CD14-positive monocyte (primary cell): ENCODE measurements at regions not wholly inside any gene's neighbourhood (a gene's known extent, or its start where the extent isn't known, plus 50 kb on each side); places are given as distances from the start of the nearest gene placed in this dataset.

Experiments used
- DNase-seq, 3 donors: peaks; one replicate each; pipeline ENCODE4 v3.0.0-alpha.2; 2011 to 2022
- H2AFZ ChIP-seq: 2 replicates; pipeline ENCODE4 v1.6.0; 2012; ENCODE audit warnings: mild to moderate bottlenecking, low read depth, low read length, inconsistent platforms; ENCODE audit not compliant: insufficient read depth, poor library complexity, severe bottlenecking
- H3K27ac ChIP-seq, 2 donors: 1 replicate in 1 of 2; 2 replicates in 1 of 2; pipeline ENCODE4 v1.5.1; 2012 to 2013; ENCODE audit warnings: low read length in 2 of 2, control low read depth in 1 of 2, inconsistent platforms in 1 of 2, low read depth in 1 of 2, mild to moderate bottlenecking in 1 of 2
- H3K27me3 ChIP-seq, 2 donors: one replicate each; pipeline versions ENCODE4 v1.6.0 to v1.6.1; 2011 to 2013; ENCODE audit warnings: low read length in 2 of 2; ENCODE audit not compliant: control insufficient read depth in 2 of 2, insufficient read depth in 2 of 2
- H3K36me3 ChIP-seq, 2 donors: replicated peaks in 1 of 2; 1 replicate in 1 of 2; 2 replicates in 1 of 2; pipeline versions ENCODE4 v1.5.1 to v1.6.1; 2012 to 2013; ENCODE audit warnings: low read length in 2 of 2, control low read depth in 1 of 2, inconsistent platforms in 1 of 2, mild to moderate bottlenecking in 1 of 2; ENCODE audit not compliant: insufficient read depth in 2 of 2, control insufficient read depth in 1 of 2
- H3K4me1 ChIP-seq, 2 donors: 1 replicate in 1 of 2; 2 replicates in 1 of 2; pipeline versions ENCODE4 v1.5.1 to v1.6.1; 2012 to 2013; ENCODE audit warnings: low read length in 2 of 2, control low read depth in 1 of 2, inconsistent platforms in 1 of 2, mild to moderate bottlenecking in 1 of 2, moderate library complexity in 1 of 2; ENCODE audit not compliant: insufficient read depth in 2 of 2, control insufficient read depth in 1 of 2
- H3K4me2 ChIP-seq: replicated peaks from 2 replicates; pipeline ENCODE3; 2012; ENCODE audit warnings: low read length, moderate library complexity, mild to moderate bottlenecking; ENCODE audit not compliant: poor library complexity, severe bottlenecking; ENCODE audit errors: extremely low read depth
- H3K4me3 ChIP-seq, 3 experiments: fragments of 200-600 bp in 1 of 3; sonication (generic) in 1 of 3; replicated peaks in 1 of 3; 1 replicate in 2 of 3; 2 replicates in 1 of 3; pipeline ENCODE4 v1.5.1; 2011 to 2013; ENCODE audit warnings: low read length in 3 of 3, mild to moderate bottlenecking in 3 of 3, control low read depth in 2 of 3, low read depth in 2 of 3, inconsistent platforms in 1 of 3, moderate library complexity in 1 of 3
- H3K79me2 ChIP-seq: 2 replicates; pipeline ENCODE4 v1.6.0; 2012; ENCODE audit warnings: mild to moderate bottlenecking, control low read depth, inconsistent platforms, low read length, moderate library complexity; ENCODE audit not compliant: insufficient read depth
- H3K9ac ChIP-seq: 2 replicates; pipeline ENCODE4 v1.6.0; 2017; ENCODE audit warnings: low read length, mild to moderate bottlenecking; ENCODE audit not compliant: insufficient read depth, poor library complexity, severe bottlenecking
- H3K9me3 ChIP-seq, 2 donors: replicated peaks in 1 of 2; 1 replicate in 1 of 2; 2 replicates in 1 of 2; pipeline versions ENCODE4 v1.5.1 to v1.6.1; 2012 to 2013; ENCODE audit warnings: low read length in 2 of 2, control low read depth in 1 of 2; ENCODE audit not compliant: control insufficient read depth in 1 of 2, insufficient read depth in 1 of 2
- H4K20me1 ChIP-seq: 2 replicates; pipeline ENCODE4 v1.6.0; 2012; ENCODE audit warnings: mild to moderate bottlenecking, low read length, control low read depth, moderate library complexity; ENCODE audit not compliant: insufficient read depth
- H3K27ac Mint-ChIP-seq, 7 donors: one replicate each; pipeline ENCODE4 v1.8.0; 2020; ENCODE audit warnings: mild to moderate bottlenecking in 7 of 7, mixed read lengths in 7 of 7, moderate library complexity in 6 of 7, inconsistent platforms in 2 of 7
- H3K27me3 Mint-ChIP-seq, 3 donors: one replicate each; pipeline ENCODE4 v1.8.0; 2021 to 2022; ENCODE audit warnings: low read depth in 3 of 3, mild to moderate bottlenecking in 3 of 3, mixed read lengths in 3 of 3, moderate library complexity in 3 of 3, inconsistent platforms in 1 of 3
- H3K36me3 Mint-ChIP-seq, 2 donors: one replicate each; pipeline ENCODE4 v1.8.0; 2020; ENCODE audit warnings: mixed read lengths in 2 of 2, inconsistent platforms in 1 of 2, mild to moderate bottlenecking in 1 of 2
- H3K4me1 Mint-ChIP-seq: one replicate; pipeline ENCODE4 v1.8.0; 2020; ENCODE audit warnings: mild to moderate bottlenecking, mixed read lengths
- H3K4me3 Mint-ChIP-seq, 2 donors: one replicate each; pipeline ENCODE4 v1.8.0; 2020; ENCODE audit warnings: mild to moderate bottlenecking in 2 of 2, mixed read lengths in 2 of 2, moderate library complexity in 1 of 2
- H3K9me3 Mint-ChIP-seq, 7 donors: one replicate each; pipeline ENCODE4 v1.8.0; 2020 to 2022; ENCODE audit warnings: mixed read lengths in 7 of 7, mild to moderate bottlenecking in 6 of 7, moderate library complexity in 6 of 7, inconsistent platforms in 2 of 7
- WGBS: methylation state at CpG from one replicate; pipeline ENCODE4 v1.1.5; 2013; ENCODE audit warnings: missing lambda C conversion rate; ENCODE audit not compliant: insufficient coverage; 5-methylcytosine and 5-hydroxymethylcytosine counted together
- intact Hi-C, 2 donors: fragments of 100-400 bp; cut with micrococcal nuclease; formaldehyde crosslinking; loops; one replicate each; pipeline versions ENCODE4 v1.15.0 to v1.15.1; 2023
- TF ChIP-seq, protein P1 (sequence below): fragments of 200-600 bp; IDR thresholded peaks from one replicate; pipeline ENCODE4 v1.8.0; 2022; ENCODE audit warnings: antibody characterized with exemption, mild to moderate bottlenecking

DNA sequence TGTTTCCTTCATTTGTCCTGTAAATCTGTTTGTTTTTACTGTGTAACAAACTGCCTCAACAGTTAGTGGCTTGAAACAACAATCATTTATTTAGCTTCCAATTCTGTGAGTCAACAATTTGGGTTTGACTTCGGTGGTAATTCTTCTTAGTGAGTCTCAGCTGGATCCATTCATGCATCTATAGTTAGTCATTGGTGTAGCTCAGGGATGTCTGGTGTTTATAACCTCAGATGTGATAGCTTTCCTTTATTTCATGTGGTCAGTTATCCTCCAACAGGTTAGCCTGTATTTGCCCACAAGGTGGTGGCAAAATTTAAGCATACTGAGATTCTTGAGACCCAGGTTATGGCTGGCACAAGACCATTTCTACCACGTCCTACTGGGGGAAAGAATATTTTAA lies 1267.2 kb downstream of the RAPGEF2 start:
- H3K9me3 Mint-ChIP-seq = no peaks in the 10 kb centered on the region
- WGBS = no CpG with 5 or more reads among the region's 2 CpGs

DNA sequence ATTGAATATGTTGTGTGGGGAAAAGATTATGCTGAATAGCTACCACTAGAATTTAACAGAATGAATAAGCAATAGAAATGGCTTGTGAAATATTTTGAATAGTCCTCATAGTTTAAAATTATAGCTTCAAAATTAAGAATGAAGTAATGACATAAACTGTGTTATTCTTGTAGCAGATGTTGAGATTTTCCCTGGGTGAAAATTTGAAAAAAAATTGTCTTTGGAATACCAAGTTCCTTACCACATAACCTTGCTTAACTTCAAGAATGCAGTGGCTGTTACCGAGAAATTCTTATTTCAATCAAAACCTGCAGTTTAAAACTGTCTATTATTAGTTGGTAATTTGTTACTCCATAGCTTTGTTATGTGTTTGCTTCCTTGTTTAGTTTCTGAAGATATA lies 1268.6 kb downstream of the RAPGEF2 start:
- no peaks in the 10 kb centered on the region for H3K9me3 ChIP-seq
- H3K9me3 Mint-ChIP-seq = peaks cover 0 to under 1% (median 0%) of the 10 kb centered on the region in 7 donors
- H2AFZ ChIP-seq = no peak overlapping the region
- H3K27me3 ChIP-seq = no peaks in the 10 kb centered on the region
- no peaks in the 10 kb centered on the region for H3K27me3 Mint-ChIP-seq
- H3K4me2 ChIP-seq = no peak overlapping the region
- H3K4me3 Mint-ChIP-seq = no peak overlapping the region
- TF ChIP-seq, protein P1, sequence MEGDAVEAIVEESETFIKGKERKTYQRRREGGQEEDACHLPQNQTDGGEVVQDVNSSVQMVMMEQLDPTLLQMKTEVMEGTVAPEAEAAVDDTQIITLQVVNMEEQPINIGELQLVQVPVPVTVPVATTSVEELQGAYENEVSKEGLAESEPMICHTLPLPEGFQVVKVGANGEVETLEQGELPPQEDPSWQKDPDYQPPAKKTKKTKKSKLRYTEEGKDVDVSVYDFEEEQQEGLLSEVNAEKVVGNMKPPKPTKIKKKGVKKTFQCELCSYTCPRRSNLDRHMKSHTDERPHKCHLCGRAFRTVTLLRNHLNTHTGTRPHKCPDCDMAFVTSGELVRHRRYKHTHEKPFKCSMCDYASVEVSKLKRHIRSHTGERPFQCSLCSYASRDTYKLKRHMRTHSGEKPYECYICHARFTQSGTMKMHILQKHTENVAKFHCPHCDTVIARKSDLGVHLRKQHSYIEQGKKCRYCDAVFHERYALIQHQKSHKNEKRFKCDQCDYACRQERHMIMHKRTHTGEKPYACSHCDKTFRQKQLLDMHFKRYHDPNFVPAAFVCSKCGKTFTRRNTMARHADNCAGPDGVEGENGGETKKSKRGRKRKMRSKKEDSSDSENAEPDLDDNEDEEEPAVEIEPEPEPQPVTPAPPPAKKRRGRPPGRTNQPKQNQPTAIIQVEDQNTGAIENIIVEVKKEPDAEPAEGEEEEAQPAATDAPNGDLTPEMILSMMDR = no peak
- no peaks in the 10 kb centered on the region for H3K4me1 ChIP-seq
- H3K36me3 Mint-ChIP-seq = no peaks in the 10 kb centered on the region
- H3K79me2 ChIP-seq = no peaks in the 10 kb centered on the region
- no peak overlapping the region for H3K27ac Mint-ChIP-seq
- DNase-seq = no peak
- H4K20me1 ChIP-seq = no peaks in the 10 kb centered on the region
- no peak overlapping the region for H3K9ac ChIP-seq
- H3K4me1 Mint-ChIP-seq = no peaks in the 10 kb centered on the region
- intact Hi-C loops = no loop called here
- no peak overlapping the region for H3K4me3 ChIP-seq
- whole genome bisulfite sequencing = no CpG with 5 or more reads among the region's 1 CpG
- H3K36me3 ChIP-seq = no peaks in the 10 kb centered on the region
- H3K27ac ChIP-seq = no peak overlapping the region

More for the DNA sequence above, 1267.2 kb downstream of the RAPGEF2 start:
- no peak for DNase-seq
- H3K4me2 ChIP-seq = no peak overlapping the region
- no peaks in the 10 kb centered on the region for H3K79me2 ChIP-seq
- H3K27me3 Mint-ChIP-seq = no peaks in the 10 kb centered on the region
- H3K36me3 ChIP-seq = no peaks in the 10 kb centered on the region
- H3K27ac Mint-ChIP-seq = no peak overlapping the region
- TF ChIP-seq, protein P1 = no peak
- H3K27me3 ChIP-seq = no peaks in the 10 kb centered on the region
- no peaks in the 10 kb centered on the region for H3K4me1 ChIP-seq
- H4K20me1 ChIP-seq = no peaks in the 10 kb centered on the region
- H3K4me3 Mint-ChIP-seq = no peak overlapping the region
- no peaks in the 10 kb centered on the region for H3K4me1 Mint-ChIP-seq
- no peaks in the 10 kb centered on the region for H3K9me3 ChIP-seq
- no peak overlapping the region for H3K9ac ChIP-seq
- H3K4me3 ChIP-seq = no peak overlapping the region
- intact Hi-C loops = no loop called here
- H3K27ac ChIP-seq = no peak overlapping the region
- H2AFZ ChIP-seq = no peak overlapping the region
- no peaks in the 10 kb centered on the region for H3K36me3 Mint-ChIP-seq
